ENCODE measurements at regions not wholly inside any gene's neighbourhood (a gene's known extent, or its start where the extent isn't known, plus 50 kb on each side); places are given as distances from the start of the nearest gene placed in this dataset.

- no peak for TF ChIP-seq POLR2A (IDR thresholded peaks at IDR 0.05)
- TF ChIP-seq CTCF (IDR thresholded peaks at IDR 0.05), result no peak
Measured at GRCh38 chr12:63362791-63363190, 211.8 kb upstream of the AVPR1A start.

Data from prostate gland (tissue), 2 donors.